IPS-NIHi7 (cell line): ENCODE measurements at regions not wholly inside any gene's neighbourhood (a gene's known extent, or its start where the extent isn't known, plus 50 kb on each side); places are given as distances from the start of the nearest gene placed in this dataset.
"Not testable (repeated sequence)": the region's sequence is repeated elsewhere in the genome, so short reads cannot be mapped to it uniquely, and the experiment has no call there.

Experiments used
- DNase-seq: peaks from one replicate; pipeline ENCODE4 v3.0.0; 2012; ENCODE audit warnings: mixed read lengths; ENCODE audit errors: extremely low spot score

DNA sequence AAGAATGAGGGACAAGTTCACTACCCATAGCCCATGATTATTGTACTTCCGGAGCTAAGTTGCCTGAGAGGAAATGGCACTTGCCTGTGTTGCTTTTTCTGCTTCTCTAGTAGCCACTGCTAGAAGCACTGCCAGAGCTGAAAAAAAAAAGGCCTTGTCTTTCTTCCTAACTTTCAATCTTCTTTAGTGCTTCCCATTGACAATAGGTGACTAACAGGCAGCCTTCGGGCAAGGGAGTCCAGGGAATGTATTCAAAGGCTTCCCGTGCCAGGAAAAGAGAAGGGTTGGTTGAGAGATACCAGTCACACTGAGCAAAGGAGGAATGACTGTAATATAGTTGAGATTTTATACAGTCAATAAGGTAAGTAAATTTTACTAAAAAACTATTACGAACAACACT, 242.0 kb downstream of the CALCRL start:
- DNase-seq, result no peak

DNA sequence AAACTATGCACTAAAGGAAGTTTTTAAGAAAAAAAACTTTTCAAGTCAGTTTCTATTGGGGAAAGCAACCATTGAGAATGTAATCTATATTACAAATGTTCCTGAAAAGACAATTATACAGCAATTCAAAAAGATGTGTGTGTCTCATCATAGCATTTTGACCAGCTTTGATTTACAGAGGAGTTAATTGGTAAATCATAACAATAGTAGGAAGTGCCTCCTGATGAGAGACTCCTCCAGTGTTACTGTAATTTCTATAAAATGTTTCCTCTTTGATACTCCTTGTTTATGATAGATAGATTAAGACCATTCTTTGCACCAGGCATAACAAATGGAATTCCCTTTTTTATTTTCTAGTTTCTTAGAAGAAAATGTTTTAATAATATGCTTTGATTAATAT, 249.9 kb downstream of the CALCRL start:
- no peak for DNase-seq

GRCh38 chr2:187194049-187194448, 254.0 kb downstream of the CALCRL start:
- no peak for DNase-seq

DNA sequence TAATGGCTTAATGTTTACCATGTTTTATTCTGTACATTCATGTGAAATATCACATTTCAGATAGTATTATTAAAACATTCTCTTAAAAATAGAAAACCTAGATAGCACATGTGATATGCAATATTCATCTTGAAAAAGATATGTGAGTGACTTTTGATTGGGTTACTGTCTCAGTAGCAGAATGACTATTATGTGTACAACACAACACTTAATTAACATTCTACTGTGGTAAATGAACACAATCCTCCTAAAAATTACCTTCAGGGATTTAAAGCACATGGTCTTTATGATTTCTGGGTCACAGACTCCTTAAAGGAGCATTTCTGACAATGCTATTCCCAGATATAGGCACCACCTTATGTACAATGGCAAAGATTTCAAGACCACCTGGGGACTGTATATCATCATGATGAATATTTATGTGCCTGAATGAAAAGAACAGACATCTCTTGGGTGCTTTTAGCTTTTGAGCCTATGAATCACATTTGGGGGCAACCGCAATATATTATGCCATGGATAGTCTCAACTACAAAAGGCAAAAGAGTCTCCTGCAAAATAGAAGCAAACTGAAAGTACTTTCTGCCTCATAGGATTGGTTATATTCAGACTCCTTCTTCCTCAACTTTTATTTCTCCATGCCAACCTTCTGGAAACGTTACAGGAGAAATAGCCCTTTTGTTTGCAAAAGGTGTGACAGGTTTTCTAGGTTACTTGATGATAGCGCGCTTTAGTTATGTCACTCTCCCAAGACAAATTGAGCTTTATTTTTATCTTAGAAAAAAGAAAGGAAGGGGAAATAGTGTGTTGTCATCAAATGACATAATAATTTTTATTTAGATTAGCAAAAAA, 259.0 kb downstream of the CALCRL start:
- DNase-seq, result no peak

DNA sequence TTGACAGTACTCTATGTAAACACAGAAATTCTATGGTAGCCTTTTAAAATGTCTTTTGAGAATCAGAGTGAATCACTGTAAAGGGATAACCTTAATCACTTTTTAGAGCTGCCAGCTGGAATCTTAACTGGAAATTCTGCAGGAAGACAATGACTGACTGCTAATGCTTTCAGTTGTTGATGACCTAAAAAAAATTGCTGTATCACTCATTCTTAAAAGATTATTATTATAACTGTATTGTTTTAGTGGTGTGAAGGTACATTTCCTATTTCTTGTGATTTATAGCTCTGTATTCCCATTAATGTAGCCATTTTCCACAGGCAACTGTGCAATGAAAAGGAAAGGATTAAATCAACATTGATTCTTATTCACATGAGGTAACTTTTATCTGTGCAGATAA, 260.5 kb downstream of the CALCRL start:
- DNase-seq, result no peak

- DNase-seq, result no peak
Measured at GRCh38 chr2:187180529-187180928, 267.5 kb downstream of the CALCRL start.

DNA sequence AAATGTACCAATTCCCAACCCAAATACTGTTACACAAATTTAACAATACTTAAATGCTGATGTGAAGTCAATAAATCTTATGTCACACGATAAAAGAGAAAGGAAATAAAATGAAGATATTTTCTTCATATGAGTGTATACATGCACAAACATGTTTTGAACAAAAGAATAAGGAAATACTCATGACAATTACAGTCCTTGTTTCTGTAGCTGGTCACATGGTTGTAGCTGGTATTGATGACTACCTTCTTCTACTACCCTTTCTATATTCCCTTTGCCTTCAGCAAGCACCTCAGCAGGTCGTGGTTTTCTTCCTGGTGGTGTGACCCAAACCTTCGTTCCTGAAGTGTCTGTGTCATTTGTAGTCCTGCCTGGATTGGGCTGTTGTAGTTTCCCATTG, 269.2 kb downstream of the CALCRL start:
- DNase-seq, result not testable (repeated sequence)

GRCh38 chr2:187177253-187177652, 270.8 kb downstream of the CALCRL start:
- no peak for DNase-seq

DNA sequence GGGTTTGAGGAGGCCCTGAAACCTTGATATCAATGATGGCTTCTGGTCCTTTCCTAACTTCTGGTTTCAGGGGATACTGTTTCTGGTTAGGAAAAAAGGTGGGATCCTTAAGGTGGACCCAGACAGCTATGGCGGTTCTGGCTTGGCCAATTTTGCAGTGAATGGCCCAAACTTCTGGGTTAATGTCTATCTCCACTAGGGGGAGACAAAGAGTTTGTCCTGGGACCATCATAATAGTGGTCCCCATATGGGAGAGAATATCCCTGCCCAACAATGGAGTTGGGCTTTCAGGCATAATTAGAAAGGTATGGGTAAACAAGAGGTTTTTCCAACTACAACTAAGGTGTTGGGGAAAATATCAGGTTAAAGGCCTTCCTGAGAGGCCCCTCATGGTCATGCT, 273.5 kb downstream of the CALCRL start:
- peak; percentile 25 for DNase-seq

DNA sequence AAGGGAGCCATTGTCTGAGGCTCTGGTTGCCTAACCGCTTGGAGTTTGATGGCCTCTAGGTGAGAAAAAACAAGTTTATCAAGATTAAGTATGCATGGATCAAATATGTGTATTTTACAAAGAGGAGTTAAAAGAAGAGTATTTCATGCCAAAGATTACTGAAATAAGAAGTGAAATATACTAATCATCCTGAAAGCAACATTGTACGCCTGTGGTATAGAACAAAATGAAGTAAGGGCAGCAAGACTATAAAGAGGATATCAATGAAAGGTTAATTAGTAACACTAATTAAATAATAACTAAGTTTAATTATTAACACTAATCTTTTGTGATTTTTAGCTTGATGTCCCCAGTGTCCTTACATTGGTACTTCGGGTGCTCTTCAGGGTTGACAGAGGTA, 276.7 kb downstream of the CALCRL start:
- no peak for DNase-seq

GRCh38 chr2:187169864-187170263, 278.2 kb downstream of the CALCRL start:
- DNase-seq, result no peak

DNA sequence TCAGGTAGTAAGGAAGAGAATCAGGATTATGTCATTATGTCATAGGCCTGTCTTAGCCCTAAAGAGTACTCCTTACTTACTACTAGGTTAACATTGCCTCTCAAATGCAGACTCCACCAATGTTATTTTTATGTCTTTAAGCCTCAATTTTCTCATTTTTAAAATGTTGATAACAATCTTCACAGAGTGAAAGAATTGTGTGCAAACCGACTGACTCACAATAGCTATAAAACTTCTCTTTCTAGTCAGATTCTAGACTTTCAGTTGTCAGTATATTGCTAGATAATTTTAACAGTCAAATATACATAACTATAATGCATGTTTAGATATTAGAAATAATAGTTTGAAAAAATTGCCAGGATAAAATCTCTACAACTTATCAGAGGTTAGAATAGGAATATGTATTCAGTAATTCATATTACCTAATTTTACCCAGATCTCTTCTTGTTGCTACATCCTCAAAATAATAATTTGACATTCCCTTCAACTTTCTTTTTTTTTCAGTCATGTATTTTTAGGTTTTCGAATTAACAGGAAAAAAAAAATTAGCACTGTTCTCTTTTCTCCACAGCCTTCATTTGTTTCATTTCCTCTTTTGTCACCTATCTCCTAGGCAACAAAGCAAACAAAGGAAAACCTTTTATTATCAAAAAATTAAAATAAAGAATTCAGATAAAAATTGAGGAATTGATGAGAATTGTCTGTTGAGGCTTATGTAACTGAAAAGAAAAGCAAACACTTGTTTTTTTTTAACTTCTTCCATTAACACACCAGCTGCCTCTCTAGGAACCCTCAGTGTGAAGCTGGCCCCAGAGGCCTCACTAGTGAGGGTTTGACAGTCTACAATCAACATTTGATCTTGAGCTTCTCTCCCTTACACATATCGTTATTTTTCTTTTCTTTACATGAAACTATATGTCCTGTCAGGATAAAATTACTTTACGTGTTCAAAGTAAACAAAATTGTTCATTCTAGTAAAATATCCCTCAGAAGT, 279.0 kb downstream of the CALCRL start:
- DNase-seq, result no peak

GRCh38 chr2:187167491-187167890, 280.6 kb downstream of the CALCRL start:
- DNase-seq, result no peak

DNA sequence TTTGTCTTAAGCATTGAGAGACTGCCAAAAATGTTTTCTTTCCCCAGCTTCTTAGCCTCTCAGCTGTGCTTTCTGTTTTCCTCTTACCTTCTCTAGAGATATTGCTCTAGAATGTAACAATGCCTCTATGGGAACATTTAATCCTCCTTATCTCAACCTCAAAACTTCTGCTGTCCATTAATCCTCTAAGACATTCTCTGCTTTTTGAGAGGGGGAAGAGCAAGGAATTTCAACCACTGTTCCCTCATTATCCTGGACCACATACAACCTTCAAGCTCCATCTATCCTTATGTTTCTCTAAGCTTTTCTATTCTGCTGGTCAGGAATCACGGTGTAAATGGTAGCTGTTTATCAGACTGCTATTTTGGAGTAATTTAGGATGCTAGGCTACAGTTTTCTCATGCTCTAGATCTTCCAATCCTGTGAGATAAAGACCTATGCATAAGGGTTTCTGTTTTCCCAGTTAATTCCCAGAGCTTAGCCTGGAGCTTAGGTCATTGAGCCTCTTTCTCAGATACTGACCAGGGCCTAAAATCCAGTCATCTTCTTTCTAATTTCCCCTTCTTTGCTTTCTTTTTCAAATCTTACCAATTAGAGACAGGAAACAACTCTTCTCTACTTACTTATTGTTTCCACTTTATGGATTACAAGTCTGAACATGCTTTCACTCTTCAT, 282.0 kb downstream of the CALCRL start:
- no peak for DNase-seq

DNA sequence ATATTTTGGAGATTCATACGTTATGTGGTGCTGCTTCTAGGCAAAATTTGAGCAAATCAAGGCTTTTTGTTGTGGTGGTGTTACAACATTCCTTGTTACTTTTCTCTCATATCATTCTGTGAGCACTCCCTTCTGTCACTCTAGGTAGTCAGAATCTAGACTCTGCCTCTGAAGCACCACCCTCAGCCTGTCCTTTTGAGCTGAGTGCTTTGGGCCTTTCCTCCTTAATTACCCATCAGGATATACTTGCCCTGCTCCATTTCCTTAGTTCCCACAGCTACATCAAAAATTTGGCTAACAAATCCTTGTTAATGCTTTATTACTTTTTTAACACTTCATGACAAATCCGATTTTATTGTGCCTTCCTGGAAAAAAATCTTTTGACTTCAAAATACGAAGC, 289.6 kb downstream of the CALCRL start:
- DNase-seq, result no peak

DNA sequence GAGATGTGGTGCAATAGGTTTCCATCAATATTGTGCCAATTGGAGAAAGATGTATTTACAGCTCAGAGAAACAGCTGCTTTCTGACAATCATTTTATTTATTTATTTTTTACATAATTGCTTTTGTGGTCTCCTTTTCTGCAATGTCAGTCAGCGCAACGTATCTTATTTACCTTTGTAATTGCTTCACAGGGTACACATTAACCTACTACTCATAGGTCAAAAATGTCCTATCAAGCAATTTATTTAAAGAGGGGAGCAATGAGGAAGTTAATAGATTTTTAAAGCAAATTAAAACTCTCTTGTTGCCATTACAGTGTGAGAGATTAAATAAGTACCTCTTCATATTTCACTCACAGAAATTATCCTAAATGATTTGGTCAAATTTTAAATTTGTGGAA, 291.0 kb downstream of the CALCRL start:
- no peak for DNase-seq

GRCh38 chr2:187155476-187155875, 292.6 kb downstream of the CALCRL start:
- no peak for DNase-seq

DNA sequence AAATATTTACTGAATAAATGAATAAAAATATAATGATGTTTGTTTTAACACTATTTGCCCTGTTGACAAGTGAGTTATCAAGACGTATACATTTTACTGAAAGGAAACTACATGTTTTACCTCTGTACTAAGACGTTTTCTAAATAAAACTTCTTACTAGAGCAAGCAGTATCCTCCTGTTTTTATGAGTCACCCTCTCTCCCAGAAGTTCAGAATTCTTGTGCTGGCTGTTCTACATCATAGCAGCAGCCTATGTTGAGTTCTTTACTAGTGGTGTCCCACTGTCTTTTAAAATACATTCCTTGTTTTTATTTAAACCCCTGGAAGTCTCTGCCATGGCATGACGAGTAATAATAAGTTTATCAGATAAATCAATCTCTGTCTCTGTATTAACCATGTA, 297.4 kb downstream of the CALCRL start:
- DNase-seq, result no peak

GRCh38 chr2:187148059-187148714, 299.2 kb upstream of the ZSWIM2 start:
- no peak for DNase-seq

DNA sequence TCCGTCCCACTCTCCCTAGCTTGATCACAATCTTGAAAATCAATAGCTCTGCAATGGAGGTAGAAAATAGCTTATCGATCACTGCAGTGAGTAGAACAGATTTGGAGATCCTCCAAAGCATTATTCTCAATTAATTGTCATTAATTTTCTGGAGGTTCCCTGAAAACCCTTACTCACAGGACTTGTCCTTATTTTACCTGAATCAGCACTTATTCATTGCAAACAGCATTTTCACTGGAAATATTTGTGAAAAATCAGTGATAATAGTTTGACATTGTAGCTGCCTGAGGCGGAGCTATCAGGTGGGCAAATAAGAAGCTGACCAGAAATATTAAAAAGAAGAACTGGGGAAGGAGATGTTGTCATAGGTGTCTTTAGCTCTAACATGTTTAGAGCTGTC, 294.6 kb upstream of the ZSWIM2 start:
- DNase-seq, result no peak

GRCh38 chr2:187139469-187139868, 290.5 kb upstream of the ZSWIM2 start:
- DNase-seq, result no peak

GRCh38 chr2:187138265-187138664, 289.3 kb upstream of the ZSWIM2 start:
- peak; percentile 50 for DNase-seq
